Hepatocyte (in vitro differentiated cells): ENCODE measurements at regions not wholly inside any gene's neighbourhood (a gene's known extent, or its start where the extent isn't known, plus 50 kb on each side); places are given as distances from the start of the nearest gene placed in this dataset.

ENCODE experiments used
- CTCF ChIP-seq: fragments of 200-600 bp; sonication (generic); IDR thresholded peaks from 2 replicates; pipeline ENCODE4 v1.5.1; 2016; ENCODE audit warnings: antibody characterized with exemption, mild to moderate bottlenecking; ENCODE audit not compliant: poor library complexity
- EZH2 ChIP-seq: fragments of 200-600 bp; sonication (generic); IDR thresholded peaks from 2 replicates; pipeline ENCODE4 v1.6.1; 2016; ENCODE audit warnings: antibody characterized with exemption, mild to moderate bottlenecking, borderline replicate concordance
- EZH2phosphoT487 ChIP-seq: fragments of 200-600 bp; sonication (generic); IDR thresholded peaks from one replicate; pipeline ENCODE4 v1.6.1; 2018; ENCODE audit warnings: antibody characterized with exemption, mild to moderate bottlenecking, low read depth, moderate library complexity; ENCODE audit not compliant: unreplicated experiment, severe bottlenecking

- TF ChIP-seq CTCF = no peak
- TF ChIP-seq EZH2 = no peak
- TF ChIP-seq EZH2phosphoT487 = no peak
Observed at GRCh38 chr14:71209888-71210287, 302.6 kb downstream of the PCNX1 start.
